Neural progenitor cell (in vitro differentiated cells): ENCODE measurements at regions not wholly inside any gene's neighbourhood (a gene's known extent, or its start where the extent isn't known, plus 50 kb on each side); places are given as distances from the start of the nearest gene placed in this dataset.
"Not testable (repeated sequence)": the region's sequence is repeated elsewhere in the genome, so short reads cannot be mapped to it uniquely, and the experiment has no call there.

Experiments
- EZH2 ChIP-seq: fragments of 200-600 bp; sonication (generic); IDR thresholded peaks from 2 replicates; pipeline ENCODE4 v1.6.1; 2017; ENCODE audit warnings: antibody characterized with exemption, mild to moderate bottlenecking, moderate library complexity
- EZH2phosphoT487 ChIP-seq: fragments of 200-600 bp; sonication (generic); IDR thresholded peaks from 2 replicates; pipeline ENCODE4 v1.6.1; 2017; ENCODE audit warnings: antibody characterized with exemption
- TF ChIP-seq, protein P1 (sequence below): fragments of 200-600 bp; sonication (generic); IDR thresholded peaks from 2 replicates; pipeline ENCODE4 v1.5.1; 2017; ENCODE audit warnings: antibody characterized with exemption, mild to moderate bottlenecking

DNA sequence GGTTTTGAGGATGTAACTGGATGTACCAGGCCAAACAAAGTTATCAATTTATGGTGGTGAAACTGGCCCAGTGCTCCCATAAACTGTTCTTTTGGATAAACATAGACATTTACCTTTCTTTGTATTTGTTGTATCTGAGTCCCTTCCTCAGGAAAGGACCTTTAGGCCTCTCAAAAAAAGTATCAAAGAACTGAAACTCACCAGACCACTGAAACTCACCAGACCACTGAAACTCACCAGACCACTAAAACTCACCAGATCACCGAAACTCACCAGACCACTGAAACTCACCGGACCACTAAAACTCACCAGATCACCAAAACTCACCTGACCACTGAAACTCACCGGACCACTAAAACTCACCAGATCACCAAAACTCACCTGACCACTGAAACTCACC is 597.6 kb upstream of the GOT2 start:
- TF ChIP-seq, protein P1, sequence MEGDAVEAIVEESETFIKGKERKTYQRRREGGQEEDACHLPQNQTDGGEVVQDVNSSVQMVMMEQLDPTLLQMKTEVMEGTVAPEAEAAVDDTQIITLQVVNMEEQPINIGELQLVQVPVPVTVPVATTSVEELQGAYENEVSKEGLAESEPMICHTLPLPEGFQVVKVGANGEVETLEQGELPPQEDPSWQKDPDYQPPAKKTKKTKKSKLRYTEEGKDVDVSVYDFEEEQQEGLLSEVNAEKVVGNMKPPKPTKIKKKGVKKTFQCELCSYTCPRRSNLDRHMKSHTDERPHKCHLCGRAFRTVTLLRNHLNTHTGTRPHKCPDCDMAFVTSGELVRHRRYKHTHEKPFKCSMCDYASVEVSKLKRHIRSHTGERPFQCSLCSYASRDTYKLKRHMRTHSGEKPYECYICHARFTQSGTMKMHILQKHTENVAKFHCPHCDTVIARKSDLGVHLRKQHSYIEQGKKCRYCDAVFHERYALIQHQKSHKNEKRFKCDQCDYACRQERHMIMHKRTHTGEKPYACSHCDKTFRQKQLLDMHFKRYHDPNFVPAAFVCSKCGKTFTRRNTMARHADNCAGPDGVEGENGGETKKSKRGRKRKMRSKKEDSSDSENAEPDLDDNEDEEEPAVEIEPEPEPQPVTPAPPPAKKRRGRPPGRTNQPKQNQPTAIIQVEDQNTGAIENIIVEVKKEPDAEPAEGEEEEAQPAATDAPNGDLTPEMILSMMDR = not testable (repeated sequence)
- TF ChIP-seq EZH2, EZH2phosphoT487: not testable (repeated sequence)
